GF-D8 (cell line): ENCODE measurements at regions not wholly inside any gene's neighbourhood (a gene's known extent, or its start where the extent isn't known, plus 50 kb on each side); places are given as distances from the start of the nearest gene placed in this dataset.
"Not testable (repeated sequence)": the region's sequence is repeated elsewhere in the genome, so short reads cannot be mapped to it uniquely, and the experiment has no call there.

Experiments used
- DNase-seq: peaks from one replicate; lab custom pipeline; 2025; lab: John Stamatoyannopoulos, UW

DNA sequence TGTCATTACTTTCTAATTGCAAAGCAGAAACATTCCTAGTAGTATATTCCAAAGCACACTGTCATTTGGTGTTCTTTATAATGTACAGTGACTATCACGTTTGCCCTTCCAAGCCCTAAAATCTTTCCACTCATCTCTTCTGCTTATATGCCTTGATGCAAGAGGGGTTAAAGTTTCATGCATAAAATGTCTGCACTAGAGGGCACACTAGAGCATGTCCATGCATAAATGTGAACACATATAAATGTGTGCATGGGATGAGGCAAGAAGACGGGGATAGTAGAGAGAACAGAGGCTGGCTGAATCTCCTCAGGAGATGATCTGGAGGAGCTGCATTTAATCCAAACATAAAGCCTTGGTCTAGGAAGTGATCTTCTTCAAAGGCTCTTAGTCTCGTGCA is 352.8 kb downstream of the BCL2L11 start:
- DNase-seq, result not testable (repeated sequence)

- not testable (repeated sequence) for DNase-seq
These were observed 353.5 kb downstream of the BCL2L11 start for GRCh38 chr2:111474198-111474705.

- DNase-seq, result not testable (repeated sequence)
These were observed 357.6 kb downstream of the BCL2L11 start for GRCh38 chr2:111478335-111478734.

DNA sequence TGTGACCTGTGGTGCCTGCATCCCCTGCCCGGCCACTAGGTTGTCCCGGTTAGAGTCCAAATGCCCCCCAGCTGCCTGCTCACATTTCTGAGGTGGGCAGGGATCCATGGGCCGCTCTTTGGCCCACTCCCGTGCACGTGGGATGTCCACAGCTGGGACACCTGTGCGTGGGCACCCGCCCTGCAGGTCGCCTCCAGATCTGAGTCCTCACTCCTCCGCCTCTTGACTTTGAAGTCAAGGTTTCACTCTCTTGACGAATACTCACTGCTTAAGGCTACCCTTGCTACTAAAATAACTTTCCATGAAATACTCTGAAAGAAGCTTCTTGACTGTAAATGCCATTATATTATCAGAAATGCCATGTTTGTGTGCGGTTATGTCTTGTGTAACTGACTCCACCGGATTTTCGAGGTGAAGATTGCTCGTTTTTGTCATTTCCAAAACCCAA is 358.2 kb downstream of the BCL2L11 start:
- not testable (repeated sequence) for DNase-seq

- DNase-seq, result not testable (repeated sequence)
These were observed 359.4 kb downstream of the BCL2L11 start for GRCh38 chr2:111480016-111480625.

- not testable (repeated sequence) for DNase-seq
These were observed 359.9 kb downstream of the BCL2L11 start for GRCh38 chr2:111480633-111481032.

GRCh38 chr2:111481219-111481618 is 360.5 kb downstream of the BCL2L11 start:
- DNase-seq, result not testable (repeated sequence)

DNA sequence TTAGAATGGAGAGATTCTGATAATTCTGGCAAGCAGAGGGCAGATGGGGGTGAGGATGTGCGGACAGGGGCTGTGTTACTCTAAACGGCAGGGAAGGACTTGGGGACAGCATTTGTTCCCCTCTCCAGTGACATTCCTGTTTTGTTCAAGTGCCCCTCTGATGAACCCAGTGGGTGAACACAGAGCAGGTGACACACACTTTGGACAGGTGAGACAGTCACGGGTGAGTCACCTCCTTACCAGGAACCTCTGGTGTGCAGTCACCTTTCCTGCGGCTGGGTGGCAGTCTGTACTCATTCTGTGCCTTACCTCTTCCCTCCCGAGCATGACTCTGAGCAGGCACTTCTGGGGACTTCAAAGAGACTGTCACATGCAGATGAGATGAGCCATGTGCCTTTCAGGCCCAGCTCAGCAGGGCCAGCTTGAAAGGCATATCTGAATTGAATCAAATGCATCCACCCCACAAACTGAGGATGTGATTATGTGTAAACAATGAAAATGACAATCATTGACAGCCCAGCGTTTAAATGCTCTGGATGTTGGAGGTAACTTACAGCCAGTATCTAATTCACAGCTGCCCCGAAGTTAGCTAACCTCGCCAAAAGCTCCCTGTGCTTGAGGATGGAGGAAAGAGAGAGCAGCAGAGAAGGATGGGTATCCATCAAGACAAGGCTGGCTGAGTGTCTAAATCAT is 362.4 kb downstream of the BCL2L11 start:
- DNase-seq, result not testable (repeated sequence)

DNA sequence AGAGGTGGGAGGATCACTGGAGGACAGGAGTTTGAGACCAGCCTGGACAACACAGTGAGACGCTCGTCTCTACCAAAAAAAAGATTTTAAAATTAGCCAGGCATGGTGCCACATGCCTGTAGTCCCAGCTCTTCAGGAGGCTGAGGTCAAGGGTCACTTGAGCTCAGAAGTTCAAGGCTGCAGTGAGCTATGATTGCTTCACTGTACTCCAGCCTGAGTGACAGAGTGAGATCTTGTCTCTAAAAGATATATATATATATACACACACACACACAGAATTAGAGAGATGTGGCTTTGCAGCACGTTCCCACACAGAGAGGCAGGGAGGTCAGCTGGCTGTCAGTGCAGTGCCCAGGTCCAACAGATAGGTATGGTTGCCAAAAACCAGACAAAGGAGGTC is 363.4 kb downstream of the BCL2L11 start:
- DNase-seq, result not testable (repeated sequence)

GRCh38 chr2:111485895-111486294 is 365.2 kb downstream of the BCL2L11 start:
- DNase-seq, result not testable (repeated sequence)

- DNase-seq, result not testable (repeated sequence)
These were observed 367.7 kb downstream of the BCL2L11 start for GRCh38 chr2:111488451-111488850.

DNA sequence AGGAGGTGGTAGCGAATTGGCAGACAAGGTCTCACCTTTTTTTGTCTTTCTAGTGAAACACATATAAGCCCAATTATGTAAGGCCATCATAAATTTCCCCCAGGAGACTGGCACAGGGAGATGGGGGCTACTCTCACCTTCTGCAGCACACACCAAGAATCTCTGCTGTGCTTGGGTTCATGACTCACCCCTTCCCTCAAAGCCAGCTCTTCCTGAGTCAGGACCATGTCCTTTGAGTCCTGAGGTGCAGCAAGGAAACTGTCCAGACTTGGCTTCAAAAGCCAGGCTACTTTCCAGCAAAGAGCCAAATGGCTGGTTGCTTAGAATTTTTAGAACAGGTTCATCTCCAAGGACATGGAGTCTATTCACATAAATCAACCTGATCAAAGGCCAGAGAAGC is 368.7 kb downstream of the BCL2L11 start:
- not testable (repeated sequence) for DNase-seq

GRCh38 chr2:111491181-111491580 is 370.5 kb downstream of the BCL2L11 start:
- not testable (repeated sequence) for DNase-seq

- DNase-seq, result not testable (repeated sequence)
These were observed 370.9 kb downstream of the BCL2L11 start for GRCh38 chr2:111491614-111492013.

GRCh38 chr2:111492995-111493719 is 372.4 kb downstream of the BCL2L11 start:
- DNase-seq, result not testable (repeated sequence)

- not testable (repeated sequence) for DNase-seq
These were observed 373.0 kb downstream of the BCL2L11 start for GRCh38 chr2:111493720-111494078.

- DNase-seq, result not testable (repeated sequence)
These were observed 373.7 kb downstream of the BCL2L11 start for GRCh38 chr2:111494288-111494980.

GRCh38 chr2:111494981-111495315 is 374.2 kb downstream of the BCL2L11 start:
- not testable (repeated sequence) for DNase-seq

DNA sequence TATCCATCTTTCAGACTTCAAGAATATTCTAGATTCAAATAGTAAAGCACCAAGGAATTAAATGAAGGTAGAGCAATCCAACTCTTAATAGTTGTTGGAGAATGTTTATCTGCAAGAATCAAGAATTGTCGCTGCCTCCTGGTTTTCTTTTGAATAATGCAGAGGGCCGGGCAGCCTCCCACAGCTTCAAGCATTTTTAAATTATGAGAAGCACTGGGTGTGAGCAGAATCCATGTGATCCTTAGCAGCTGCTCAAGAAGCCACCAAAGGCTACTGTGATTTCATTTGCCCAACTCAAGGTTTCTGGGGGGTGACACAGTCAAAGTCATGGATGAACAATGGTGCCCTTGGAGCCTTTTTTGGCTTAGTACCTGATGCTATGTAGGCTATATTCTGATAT is 374.9 kb downstream of the BCL2L11 start:
- DNase-seq, result not testable (repeated sequence)

GRCh38 chr2:111496176-111496575 is 375.5 kb downstream of the BCL2L11 start:
- DNase-seq, result not testable (repeated sequence)

DNA sequence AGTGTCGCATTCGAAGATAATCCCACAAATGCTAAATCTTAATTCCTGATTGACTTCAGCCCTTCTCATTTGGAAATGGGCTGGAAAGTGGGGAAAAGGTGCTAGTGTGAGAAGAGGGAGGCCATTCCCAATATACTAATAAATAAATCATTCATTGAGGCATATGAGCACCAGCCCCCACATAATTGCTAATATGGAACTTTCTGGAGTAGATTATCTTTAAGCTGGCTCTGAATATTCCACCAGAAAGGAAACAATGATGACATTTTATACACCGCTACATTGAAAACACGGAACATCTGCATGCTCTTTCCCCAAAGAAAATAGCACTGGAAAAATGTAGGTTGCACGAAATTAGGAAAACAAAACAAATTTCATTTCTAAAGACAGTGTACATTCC is 376.1 kb downstream of the BCL2L11 start:
- DNase-seq, result not testable (repeated sequence)

- not testable (repeated sequence) for DNase-seq
These were observed 376.6 kb downstream of the BCL2L11 start for GRCh38 chr2:111497270-111497669.
